Neural cell (in vitro differentiated cells): ENCODE measurements at regions not wholly inside any gene's neighbourhood (a gene's known extent, or its start where the extent isn't known, plus 50 kb on each side); places are given as distances from the start of the nearest gene placed in this dataset.

Experiments
- H2AFZ ChIP-seq: fragments of 200-600, 300-800 bp; sonication (generic), shearing (Covaris generic); 2 replicates; pipeline ENCODE4 v1.6.0; 2014; ENCODE audit warnings: low read depth, mild to moderate bottlenecking, antibody characterized with exemption, low read length, moderate library complexity
- H3F3A ChIP-seq: fragments of 200-600 bp; shearing (Covaris generic); 2 replicates; pipeline ENCODE4 v1.6.1; 2016; ENCODE audit warnings: mild to moderate bottlenecking, moderate library complexity, mixed read lengths, antibody characterized with exemption, low read length; ENCODE audit not compliant: insufficient read depth, poor library complexity, severe bottlenecking
- H3K27ac ChIP-seq: fragments of 200-600, 300-800 bp; sonication (generic), shearing (Covaris generic); 2 replicates; pipeline ENCODE4 v1.5.1; 2014; ENCODE audit warnings: mild to moderate bottlenecking, low read length, moderate library complexity
- H3K27me3 ChIP-seq: fragments of 300-800, 200-600 bp; sonication (generic), shearing (Covaris generic); 2 replicates; pipeline ENCODE4 v1.6.0; 2014; ENCODE audit warnings: mild to moderate bottlenecking, low read depth, low read length, moderate library complexity; ENCODE audit not compliant: insufficient read depth
- H3K36me3 ChIP-seq: fragments of 300-800, 200-600 bp; sonication (generic), shearing (Covaris generic); 2 replicates; pipeline ENCODE4 v1.5.1; 2014; ENCODE audit warnings: mild to moderate bottlenecking, antibody characterized with exemption, low read length, moderate library complexity; ENCODE audit not compliant: insufficient read depth
- H3K4me2 ChIP-seq: fragments of 300-800, 200-600 bp; sonication (generic), shearing (Covaris generic); 2 replicates; pipeline ENCODE4 v1.6.0; 2014; ENCODE audit warnings: mild to moderate bottlenecking, low read length
- H3K4me3 ChIP-seq: fragments of 300-800, 200-600 bp; sonication (generic), shearing (Covaris generic); 2 replicates; pipeline ENCODE4 v1.5.1; 2014; ENCODE audit warnings: mild to moderate bottlenecking, low read length, moderate library complexity
- H3K79me2 ChIP-seq: fragments of 200-600 bp; shearing (Covaris generic); replicated peaks from 2 replicates; pipeline ENCODE4 v1.6.0; 2014; ENCODE audit warnings: mild to moderate bottlenecking, low read length, moderate library complexity; ENCODE audit not compliant: insufficient read depth
- H3K9ac ChIP-seq: fragments of 300-800, 200-600 bp; sonication (generic), shearing (Covaris generic); 2 replicates; pipeline ENCODE4 v1.6.1; 2016; ENCODE audit warnings: mild to moderate bottlenecking, low read length, mixed read lengths
- H3K9me2 ChIP-seq: fragments of 200-600 bp; shearing (Covaris generic); 2 replicates; pipeline ENCODE4 v1.6.1; 2016; ENCODE audit warnings: mild to moderate bottlenecking, low read length, mixed read lengths; ENCODE audit not compliant: insufficient read depth
- H3K9me3 ChIP-seq: fragments of 200-600, 300-800 bp; sonication (generic), shearing (Covaris generic); 2 replicates; pipeline ENCODE4 v1.6.1; 2016; ENCODE audit warnings: mild to moderate bottlenecking, mixed run types, low read length, moderate library complexity, mixed read lengths
- H4K20me1 ChIP-seq: fragments of 200-600 bp; shearing (Covaris generic); 2 replicates; pipeline ENCODE4 v1.6.1; 2016; ENCODE audit warnings: mild to moderate bottlenecking, mixed run types; ENCODE audit not compliant: insufficient read depth
- EP300 ChIP-seq: fragments of 450-650 bp; conservative IDR thresholded peaks from 2 replicates; pipeline ENCODE4 v1.6.1; 2014; ENCODE audit warnings: antibody characterized with exemption, mild to moderate bottlenecking, moderate library complexity; ENCODE audit not compliant: poor library complexity, severe bottlenecking
- EZH2 ChIP-seq: fragments of 200-600, 300-800 bp; shearing (Covaris generic), sonication (generic); IDR thresholded peaks from 2 replicates; pipeline ENCODE4 v1.6.1; 2014; ENCODE audit warnings: antibody characterized with exemption, low read length, borderline replicate concordance, mild to moderate bottlenecking; ENCODE audit not compliant: insufficient read depth, poor library complexity, severe bottlenecking
- MXI1 ChIP-seq: fragments of 450-650 bp; conservative IDR thresholded peaks from 2 replicates; pipeline ENCODE4 v1.6.1; 2014; ENCODE audit warnings: antibody characterized with exemption, mild to moderate bottlenecking; ENCODE audit not compliant: poor library complexity, severe bottlenecking
- POLR2AphosphoS5 ChIP-seq: IDR thresholded peaks from 2 replicates; pipeline ENCODE4 v1.6.1; 2012
- RAD21 ChIP-seq: fragments of 450-650 bp; conservative IDR thresholded peaks from 2 replicates; pipeline ENCODE4 v1.6.1; 2014; ENCODE audit warnings: antibody characterized with exemption, mild to moderate bottlenecking, moderate library complexity
- SMC3 ChIP-seq: fragments of 450-650 bp; conservative IDR thresholded peaks from 2 replicates; pipeline ENCODE4 v1.6.1; 2014; ENCODE audit warnings: antibody characterized with exemption, mild to moderate bottlenecking, moderate library complexity; ENCODE audit not compliant: poor library complexity
- TAF1 ChIP-seq: IDR thresholded peaks from 2 replicates; pipeline ENCODE4 v1.6.1; 2012; ENCODE audit warnings: low read depth
- TF ChIP-seq, protein P1 (sequence below): IDR thresholded peaks from 2 replicates; pipeline ENCODE4 v1.6.1; 2012; ENCODE audit warnings: borderline replicate concordance
- TF ChIP-seq, protein P2 (sequence below): fragments of 450-650 bp; IDR thresholded peaks from 2 replicates; pipeline ENCODE4 v1.5.1; 2014; ENCODE audit warnings: antibody characterized with exemption, mild to moderate bottlenecking, moderate library complexity; ENCODE audit not compliant: poor library complexity, severe bottlenecking

DNA sequence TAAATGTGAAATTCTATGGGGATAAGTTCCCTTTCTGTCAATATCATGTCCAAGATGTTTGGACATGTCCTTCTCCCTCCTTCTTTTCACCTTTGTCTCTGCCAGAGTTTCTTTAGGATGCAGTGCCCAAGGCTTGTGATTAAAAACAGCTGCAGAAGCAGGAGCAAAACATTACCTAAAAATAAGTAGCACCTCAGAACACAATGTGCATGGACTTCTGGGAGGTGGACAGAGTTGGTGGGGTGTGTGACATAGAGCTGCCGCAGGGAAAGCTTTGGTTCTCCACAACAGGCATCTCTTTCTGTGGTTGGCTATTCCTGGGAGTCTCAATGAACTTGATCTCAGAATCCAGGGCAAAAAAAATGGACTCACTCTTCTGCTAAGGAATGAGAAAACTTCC is 97.0 kb downstream of the SEC61B start:
- Histone ChIP-seq H3K27ac (no peak overlapping the region), H3F3A (no peaks in the 10 kb centered on the region), H3K79me2 (no peaks in the 10 kb centered on the region), H3K4me2 (no peak overlapping the region), H3K27me3 (no peaks in the 10 kb centered on the region), H3K9me2 (no peaks in the 10 kb centered on the region), H3K9ac (no peak overlapping the region), H3K9me3 (no peaks in the 10 kb centered on the region), H3K4me3 (no peak overlapping the region), H2AFZ (no peak overlapping the region), H3K36me3 (no peaks in the 10 kb centered on the region), H4K20me1 (no peaks in the 10 kb centered on the region)
- TF ChIP-seq EP300 = no peak
- TF ChIP-seq SMC3 = no peak
- no peak for TF ChIP-seq RAD21
- TF ChIP-seq, protein P1, sequence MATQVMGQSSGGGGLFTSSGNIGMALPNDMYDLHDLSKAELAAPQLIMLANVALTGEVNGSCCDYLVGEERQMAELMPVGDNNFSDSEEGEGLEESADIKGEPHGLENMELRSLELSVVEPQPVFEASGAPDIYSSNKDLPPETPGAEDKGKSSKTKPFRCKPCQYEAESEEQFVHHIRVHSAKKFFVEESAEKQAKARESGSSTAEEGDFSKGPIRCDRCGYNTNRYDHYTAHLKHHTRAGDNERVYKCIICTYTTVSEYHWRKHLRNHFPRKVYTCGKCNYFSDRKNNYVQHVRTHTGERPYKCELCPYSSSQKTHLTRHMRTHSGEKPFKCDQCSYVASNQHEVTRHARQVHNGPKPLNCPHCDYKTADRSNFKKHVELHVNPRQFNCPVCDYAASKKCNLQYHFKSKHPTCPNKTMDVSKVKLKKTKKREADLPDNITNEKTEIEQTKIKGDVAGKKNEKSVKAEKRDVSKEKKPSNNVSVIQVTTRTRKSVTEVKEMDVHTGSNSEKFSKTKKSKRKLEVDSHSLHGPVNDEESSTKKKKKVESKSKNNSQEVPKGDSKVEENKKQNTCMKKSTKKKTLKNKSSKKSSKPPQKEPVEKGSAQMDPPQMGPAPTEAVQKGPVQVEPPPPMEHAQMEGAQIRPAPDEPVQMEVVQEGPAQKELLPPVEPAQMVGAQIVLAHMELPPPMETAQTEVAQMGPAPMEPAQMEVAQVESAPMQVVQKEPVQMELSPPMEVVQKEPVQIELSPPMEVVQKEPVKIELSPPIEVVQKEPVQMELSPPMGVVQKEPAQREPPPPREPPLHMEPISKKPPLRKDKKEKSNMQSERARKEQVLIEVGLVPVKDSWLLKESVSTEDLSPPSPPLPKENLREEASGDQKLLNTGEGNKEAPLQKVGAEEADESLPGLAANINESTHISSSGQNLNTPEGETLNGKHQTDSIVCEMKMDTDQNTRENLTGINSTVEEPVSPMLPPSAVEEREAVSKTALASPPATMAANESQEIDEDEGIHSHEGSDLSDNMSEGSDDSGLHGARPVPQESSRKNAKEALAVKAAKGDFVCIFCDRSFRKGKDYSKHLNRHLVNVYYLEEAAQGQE = no peak
- TF ChIP-seq, protein P2, sequence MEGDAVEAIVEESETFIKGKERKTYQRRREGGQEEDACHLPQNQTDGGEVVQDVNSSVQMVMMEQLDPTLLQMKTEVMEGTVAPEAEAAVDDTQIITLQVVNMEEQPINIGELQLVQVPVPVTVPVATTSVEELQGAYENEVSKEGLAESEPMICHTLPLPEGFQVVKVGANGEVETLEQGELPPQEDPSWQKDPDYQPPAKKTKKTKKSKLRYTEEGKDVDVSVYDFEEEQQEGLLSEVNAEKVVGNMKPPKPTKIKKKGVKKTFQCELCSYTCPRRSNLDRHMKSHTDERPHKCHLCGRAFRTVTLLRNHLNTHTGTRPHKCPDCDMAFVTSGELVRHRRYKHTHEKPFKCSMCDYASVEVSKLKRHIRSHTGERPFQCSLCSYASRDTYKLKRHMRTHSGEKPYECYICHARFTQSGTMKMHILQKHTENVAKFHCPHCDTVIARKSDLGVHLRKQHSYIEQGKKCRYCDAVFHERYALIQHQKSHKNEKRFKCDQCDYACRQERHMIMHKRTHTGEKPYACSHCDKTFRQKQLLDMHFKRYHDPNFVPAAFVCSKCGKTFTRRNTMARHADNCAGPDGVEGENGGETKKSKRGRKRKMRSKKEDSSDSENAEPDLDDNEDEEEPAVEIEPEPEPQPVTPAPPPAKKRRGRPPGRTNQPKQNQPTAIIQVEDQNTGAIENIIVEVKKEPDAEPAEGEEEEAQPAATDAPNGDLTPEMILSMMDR = no peak
- TF ChIP-seq POLR2AphosphoS5 = no peak
- no peak for TF ChIP-seq MXI1
- TF ChIP-seq TAF1 = no peak
- TF ChIP-seq EZH2 = no peak

DNA sequence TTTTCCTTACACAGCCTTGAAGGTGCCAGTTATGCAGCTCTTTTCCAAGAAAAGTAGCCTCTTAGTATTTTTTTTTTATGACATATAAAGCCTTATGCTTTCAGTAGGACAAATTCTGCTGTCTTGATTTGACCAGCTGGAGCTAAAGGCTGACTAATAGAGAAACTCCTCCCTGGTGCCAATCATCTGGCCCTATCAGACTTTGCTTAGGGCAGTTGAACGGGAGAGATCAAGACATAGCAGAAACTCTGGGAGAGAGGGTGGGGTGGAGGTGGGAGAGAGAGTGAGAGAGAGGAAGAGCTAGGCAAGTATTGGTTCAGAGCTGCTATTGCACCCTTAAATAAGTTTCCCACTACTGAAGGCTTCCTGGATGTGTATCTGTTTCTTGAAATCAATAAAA is 100.2 kb downstream of the SEC61B start:
- Histone ChIP-seq H3K9me2 (no peaks in the 10 kb centered on the region), H3K36me3 (no peaks in the 10 kb centered on the region), H3K9ac (no peak overlapping the region), H3K9me3 (no peaks in the 10 kb centered on the region), H3F3A (no peaks in the 10 kb centered on the region), H3K27me3 (no peaks in the 10 kb centered on the region), H4K20me1 (no peaks in the 10 kb centered on the region), H3K27ac (no peak overlapping the region), H3K4me3 (no peak overlapping the region), H3K4me2 (no peak overlapping the region), H3K79me2 (no peaks in the 10 kb centered on the region), H2AFZ (no peak overlapping the region)
- TF ChIP-seq SMC3 (no peak), TAF1 (no peak), MXI1 (no peak), EZH2 (no peak), EP300 (no peak), RAD21 (no peak), POLR2AphosphoS5 (no peak)
- TF ChIP-seq, protein P2 = no peak
- TF ChIP-seq, protein P1 = no peak
